HFF-Myc (cell line): ENCODE measurements at regions not wholly inside any gene's neighbourhood (a gene's known extent, or its start where the extent isn't known, plus 50 kb on each side); places are given as distances from the start of the nearest gene placed in this dataset.

Source experiments
- DNase-seq: peaks from one replicate; pipeline ENCODE4 v3.0.0-alpha.2; 2011; ENCODE audit warnings: low read depth; ENCODE audit errors: extremely low read depth
- H3K4me3 ChIP-seq: replicated peaks from 2 replicates; pipeline ENCODE4 v1.5.1; 2011; ENCODE audit warnings: low read depth, mild to moderate bottlenecking, control low read depth, low read length
- TF ChIP-seq, protein P1 (sequence below): IDR thresholded peaks from 2 replicates; pipeline ENCODE4 v1.5.1; 2012; ENCODE audit warnings: mild to moderate bottlenecking, low read depth, low read length, control low read depth; ENCODE audit errors: missing control alignments

DNA sequence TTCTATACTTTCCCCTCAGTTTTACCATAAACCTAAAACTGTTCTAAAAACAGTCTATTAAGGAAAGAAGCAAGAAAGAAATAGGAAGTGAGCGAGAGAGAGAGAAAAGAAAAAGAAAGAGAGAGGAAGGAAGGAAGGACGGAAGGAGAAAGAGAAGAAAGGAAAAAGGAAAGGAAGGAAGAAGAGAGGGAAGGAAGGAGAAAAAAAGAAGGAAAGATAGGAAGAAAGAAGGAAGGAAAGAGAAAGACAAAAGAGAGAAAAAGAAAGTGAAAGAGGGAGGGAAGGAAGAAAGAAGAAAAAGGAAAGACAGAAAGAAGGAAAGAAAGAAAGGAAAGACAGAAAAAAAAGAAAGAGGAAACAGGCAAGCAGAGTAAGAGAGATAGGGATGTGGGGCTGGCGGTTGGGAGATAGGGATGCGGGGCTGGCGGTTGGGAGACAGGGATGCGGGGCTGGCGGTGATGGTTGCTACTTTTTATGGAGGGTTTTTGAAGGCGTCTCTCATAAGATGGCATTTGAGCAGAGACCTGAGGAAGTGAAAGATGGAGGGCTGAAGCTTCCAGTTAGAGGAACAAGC, 70.4 kb upstream of the IRF2BP2 start:
- no peak for DNase-seq
- H3K4me3 ChIP-seq = no peak overlapping the region
- TF ChIP-seq, protein P1, sequence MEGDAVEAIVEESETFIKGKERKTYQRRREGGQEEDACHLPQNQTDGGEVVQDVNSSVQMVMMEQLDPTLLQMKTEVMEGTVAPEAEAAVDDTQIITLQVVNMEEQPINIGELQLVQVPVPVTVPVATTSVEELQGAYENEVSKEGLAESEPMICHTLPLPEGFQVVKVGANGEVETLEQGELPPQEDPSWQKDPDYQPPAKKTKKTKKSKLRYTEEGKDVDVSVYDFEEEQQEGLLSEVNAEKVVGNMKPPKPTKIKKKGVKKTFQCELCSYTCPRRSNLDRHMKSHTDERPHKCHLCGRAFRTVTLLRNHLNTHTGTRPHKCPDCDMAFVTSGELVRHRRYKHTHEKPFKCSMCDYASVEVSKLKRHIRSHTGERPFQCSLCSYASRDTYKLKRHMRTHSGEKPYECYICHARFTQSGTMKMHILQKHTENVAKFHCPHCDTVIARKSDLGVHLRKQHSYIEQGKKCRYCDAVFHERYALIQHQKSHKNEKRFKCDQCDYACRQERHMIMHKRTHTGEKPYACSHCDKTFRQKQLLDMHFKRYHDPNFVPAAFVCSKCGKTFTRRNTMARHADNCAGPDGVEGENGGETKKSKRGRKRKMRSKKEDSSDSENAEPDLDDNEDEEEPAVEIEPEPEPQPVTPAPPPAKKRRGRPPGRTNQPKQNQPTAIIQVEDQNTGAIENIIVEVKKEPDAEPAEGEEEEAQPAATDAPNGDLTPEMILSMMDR = no peak

- no peak for DNase-seq
- TF ChIP-seq, protein P1 = no peak
- peak overlapping the region; percentile 8; the same call in 1 of the 2 replicates for H3K4me3 ChIP-seq
Observed at GRCh38 chr1:234676103-234676594, 66.2 kb upstream of the IRF2BP2 start.

DNA sequence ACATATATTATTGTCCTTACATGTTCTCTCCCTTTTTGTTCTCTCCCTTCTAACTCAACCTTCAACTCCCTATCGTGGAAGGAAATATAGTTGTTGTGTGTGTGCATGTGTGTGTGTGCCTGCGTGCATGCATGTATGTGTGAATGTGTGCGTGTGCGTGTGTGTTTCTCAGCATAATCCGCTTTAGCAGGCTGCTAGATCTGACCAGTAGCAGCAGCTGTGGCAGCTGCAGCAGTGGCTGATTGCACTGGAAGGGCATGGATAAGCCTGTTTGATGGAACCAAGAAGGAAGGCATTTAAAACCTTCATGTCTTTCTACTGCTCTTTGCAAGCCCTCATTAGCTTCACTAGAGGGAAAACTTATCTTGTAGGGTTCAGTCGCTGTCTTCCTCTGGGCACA, 65.6 kb upstream of the IRF2BP2 start:
- no peak for DNase-seq
- no peak overlapping the region for H3K4me3 ChIP-seq
- TF ChIP-seq, protein P1 = no peak

GRCh38 chr1:234675006-234675405, 65.0 kb upstream of the IRF2BP2 start:
- H3K4me3 ChIP-seq = no peak overlapping the region
- TF ChIP-seq, protein P1 = no peak
- no peak for DNase-seq

DNA sequence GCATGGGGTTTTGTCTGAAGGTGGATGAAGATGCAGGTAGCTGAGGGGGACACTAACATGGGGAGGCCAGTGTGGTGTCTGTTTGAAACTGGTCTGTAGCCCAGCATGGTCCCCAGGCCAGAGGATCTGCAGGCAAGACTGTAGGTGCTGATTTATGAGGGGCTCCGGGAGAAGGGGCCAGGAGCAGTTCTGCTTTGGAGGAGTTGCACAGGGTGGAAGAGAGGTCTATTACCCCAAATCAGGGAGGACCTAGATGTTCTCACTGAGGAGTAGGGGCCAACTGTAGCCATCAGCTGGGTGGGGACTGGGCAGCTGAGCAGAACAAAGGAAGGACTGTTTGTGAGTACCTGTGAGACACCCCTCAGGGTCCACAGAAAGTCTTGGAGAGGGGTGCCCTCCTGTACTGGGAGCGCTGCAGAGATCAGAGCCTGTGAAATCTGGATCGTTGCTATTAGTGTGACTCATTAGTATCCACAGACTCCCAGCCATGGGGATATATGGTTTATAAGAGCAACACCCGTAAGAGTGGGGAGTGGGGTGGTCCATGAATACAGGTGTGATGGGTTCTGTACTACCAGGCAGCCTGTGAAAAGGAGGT, 64.3 kb upstream of the IRF2BP2 start:
- H3K4me3 ChIP-seq = no peak overlapping the region
- DNase-seq = no peak
- TF ChIP-seq, protein P1 = no peak

DNA sequence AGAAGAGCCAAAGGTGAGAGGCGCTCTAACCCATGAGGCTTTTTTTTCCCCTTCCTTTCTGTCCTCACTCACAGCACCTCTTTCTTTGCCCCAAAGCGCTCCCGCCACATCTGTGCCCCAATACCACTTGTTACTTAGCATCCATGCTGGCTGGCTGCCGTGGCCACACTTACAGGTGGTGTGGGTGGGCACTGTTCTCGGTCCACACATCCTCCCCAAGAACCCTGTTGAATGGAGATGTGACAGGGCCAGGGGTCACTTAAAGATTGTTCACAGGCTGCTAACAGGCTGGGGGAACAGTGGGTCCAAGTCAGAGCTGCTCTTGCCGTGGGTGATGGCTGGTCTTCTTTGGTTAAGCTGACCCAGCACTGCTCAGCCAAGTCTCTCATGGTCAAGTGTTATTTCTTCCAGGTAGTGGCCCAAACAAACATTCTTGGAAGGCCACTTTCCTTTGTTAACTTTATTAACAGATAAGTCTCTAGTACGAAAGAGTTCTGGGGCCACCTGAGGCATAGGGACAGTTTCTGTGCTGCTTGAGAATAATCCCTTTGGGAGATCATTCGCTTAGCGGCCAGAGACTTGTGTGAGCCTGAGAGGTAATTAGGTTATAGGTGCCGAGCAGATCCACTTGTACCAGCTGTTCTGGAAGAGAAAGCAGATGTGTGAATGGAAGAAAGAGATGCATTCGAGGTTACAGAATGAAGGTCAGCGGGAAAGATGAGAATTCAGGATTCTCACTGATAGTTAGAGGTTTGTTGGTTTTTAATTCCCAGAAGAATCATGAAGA, 62.6 kb upstream of the IRF2BP2 start:
- TF ChIP-seq, protein P1 = no peak
- no peak for DNase-seq
- H3K4me3 ChIP-seq = no peak overlapping the region
